B cell (primary cell): ENCODE measurements at regions not wholly inside any gene's neighbourhood (a gene's known extent, or its start where the extent isn't known, plus 50 kb on each side); places are given as distances from the start of the nearest gene placed in this dataset.

Source experiments
- ATAC-seq: fragments of 200-7000 bp; cut with Tn5 transposase; one replicate; pipeline ENCODE4 v1.10.0; 2021; ENCODE audit warnings: low read depth, mild to moderate bottlenecking, moderate number of reproducible peaks, moderate library complexity
- CTCF ChIA-PET: fragments of 350-600 bp; sonication (Branson Sonifier 250); formaldehyde crosslinking; loops from one replicate; lab custom pipeline; 2021; ENCODE audit warnings: antibody characterized with exemption, inconsistent platforms; lab: Charles Lee
- POLR2A ChIA-PET: fragments of 350-600 bp; sonication (Branson Sonifier 250); formaldehyde crosslinking; loops from one replicate; lab custom pipeline; 2021; ENCODE audit warnings: antibody characterized with exemption; lab: Charles Lee
- DNase-seq: peaks from one replicate; pipeline ENCODE4 v3.0.0; 2013
- H2AFZ ChIP-seq: 2 replicates; pipeline ENCODE4 v1.6.1; 2012; ENCODE audit warnings: mild to moderate bottlenecking, low read depth, low read length; ENCODE audit not compliant: insufficient read depth, poor library complexity, severe bottlenecking
- H3K27ac ChIP-seq, 2 donors: 1 replicate in 1 of 2; 2 replicates in 1 of 2; pipeline ENCODE4 v1.5.1; 2012 to 2013; ENCODE audit warnings: low read length in 2 of 2, mild to moderate bottlenecking in 2 of 2, moderate library complexity in 1 of 2
- H3K27me3 ChIP-seq, 4 experiments: fragments of 200-600 bp in 1 of 4; sonication (generic) in 1 of 4; replicated peaks in 1 of 4; 1 replicate in 2 of 4; 2 replicates in 2 of 4; pipeline versions ENCODE4 v1.6.1 to v1.7.0; 2013 to 2016; ENCODE audit warnings: low read length in 3 of 4, mild to moderate bottlenecking in 2 of 4, mixed read lengths in 1 of 4, moderate library complexity in 1 of 4; ENCODE audit not compliant: insufficient read depth in 4 of 4, control insufficient read depth in 3 of 4; ENCODE audit errors: control extremely low read depth in 1 of 4
- H3K36me3 ChIP-seq, 2 experiments: replicated peaks in 1 of 2; 1 replicate in 1 of 2; 2 replicates in 1 of 2; pipeline versions ENCODE4 v1.6.1 to v1.7.1; 2013; ENCODE audit warnings: low read length in 1 of 2; ENCODE audit not compliant: insufficient read depth in 2 of 2, control insufficient read depth in 1 of 2; ENCODE audit errors: control extremely low read depth in 1 of 2, extremely low read depth in 1 of 2
- H3K4me1 ChIP-seq, 2 donors: fragments of 200-600 bp in 1 of 2; sonication (generic) in 1 of 2; 1 replicate in 1 of 2; 2 replicates in 1 of 2; pipeline versions ENCODE4 v1.5.1 to v1.6.1; 2013 to 2017; ENCODE audit warnings: low read length in 2 of 2; ENCODE audit not compliant: control insufficient read depth in 2 of 2, insufficient read depth in 2 of 2
- H3K4me2 ChIP-seq: replicated peaks from 2 replicates; pipeline ENCODE3; 2012; ENCODE audit warnings: mild to moderate bottlenecking, low read depth, low read length; ENCODE audit not compliant: poor library complexity, severe bottlenecking
- H3K4me3 ChIP-seq, 5 experiments: fragments of 200-600 bp in 1 of 5; sonication (generic) in 1 of 5; 1 replicate in 3 of 5; 2 replicates in 2 of 5; pipeline versions ENCODE4 v1.5.1 to v1.7.0; 2011 to 2016; ENCODE audit warnings: low read length in 4 of 5, mild to moderate bottlenecking in 4 of 5, low read depth in 2 of 5, control low read depth in 1 of 5, moderate library complexity in 1 of 5; ENCODE audit not compliant: insufficient read depth in 1 of 5; ENCODE audit errors: control extremely low read depth in 1 of 5, extremely low read depth in 1 of 5
- H3K79me2 ChIP-seq: fragments of 200-600 bp; sonication (generic); one replicate; pipeline ENCODE4 v1.6.0; 2016; ENCODE audit warnings: low read length; ENCODE audit not compliant: control insufficient read depth, insufficient read depth
- H3K9ac ChIP-seq: fragments of 200-600 bp; sonication (generic); 2 replicates; pipeline ENCODE4 v1.6.1; 2017; ENCODE audit warnings: mild to moderate bottlenecking, low read length, moderate library complexity
- H3K9me3 ChIP-seq, 3 donors: one replicate each; pipeline versions ENCODE4 v1.6.1 to v1.7.1; 2013; ENCODE audit warnings: low read length in 2 of 3; ENCODE audit not compliant: control insufficient read depth in 2 of 3, insufficient read depth in 1 of 3; ENCODE audit errors: control extremely low read depth in 1 of 3
- H4K20me1 ChIP-seq: 2 replicates; pipeline ENCODE4 v1.6.0; 2012; ENCODE audit warnings: mild to moderate bottlenecking, low read length; ENCODE audit not compliant: insufficient read depth, control insufficient read depth, poor library complexity, severe bottlenecking
- H3K27ac Mint-ChIP-seq: one replicate; pipeline ENCODE4 v1.8.0; 2021; ENCODE audit warnings: mixed read lengths
- H3K27me3 Mint-ChIP-seq: one replicate; pipeline ENCODE4 v1.8.0; 2021; ENCODE audit warnings: mixed read lengths
- H3K4me1 Mint-ChIP-seq: one replicate; pipeline ENCODE4 v1.8.0; 2021; ENCODE audit warnings: mixed read lengths
- H3K4me3 Mint-ChIP-seq: one replicate; pipeline ENCODE4 v1.8.0; 2021; ENCODE audit warnings: mixed read lengths
- H3K9me3 Mint-ChIP-seq: one replicate; pipeline ENCODE4 v1.8.0; 2022; ENCODE audit warnings: mixed read lengths; ENCODE audit not compliant: insufficient read depth
- CTCF ChIP-seq: fragments of 200-600 bp; IDR thresholded peaks from one replicate; pipeline ENCODE4 v1.8.0; 2022; ENCODE audit warnings: antibody characterized with exemption, mild to moderate bottlenecking
- EZH2 ChIP-seq: IDR thresholded peaks from 2 replicates; pipeline ENCODE4 v1.6.1; 2012; ENCODE audit warnings: borderline replicate concordance, low read depth, mild to moderate bottlenecking, moderate library complexity, low read length; ENCODE audit not compliant: insufficient read depth, poor library complexity, severe bottlenecking
- WGBS: methylation state at CpG from one replicate; pipeline ENCODE4 v1.1.5; 2013; ENCODE audit warnings: missing lambda C conversion rate; ENCODE audit not compliant: insufficient coverage; 5-methylcytosine and 5-hydroxymethylcytosine counted together
- intact Hi-C: fragments of 100-400 bp; cut with micrococcal nuclease; formaldehyde crosslinking; loops from one replicate; pipeline ENCODE4 v1.10.0; 2022

DNA sequence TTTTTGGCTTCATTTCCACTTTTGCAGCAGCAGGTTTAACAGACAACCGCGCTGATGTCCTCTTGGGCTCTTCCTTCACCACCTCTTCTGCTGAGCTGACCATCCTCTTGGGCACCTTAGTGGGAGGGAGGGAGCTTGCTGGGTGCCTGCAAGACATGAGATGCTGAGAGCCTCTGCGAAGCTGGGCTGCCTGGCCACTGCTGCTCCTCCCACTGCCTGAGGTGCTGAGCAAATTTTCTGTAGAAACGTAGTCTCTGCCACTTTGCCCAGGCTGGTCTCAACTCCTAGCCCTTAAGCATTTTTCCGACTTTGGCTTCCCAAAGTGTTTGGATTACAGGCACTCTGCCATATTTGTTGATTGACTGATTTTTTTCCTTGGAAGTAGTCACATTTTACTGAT lies 422.2 kb upstream of the MC4R start:
- H3K79me2 ChIP-seq, result no peaks in the 10 kb centered on the region
- H3K9ac ChIP-seq, result no peak overlapping the region
- no peaks in the 10 kb centered on the region for H3K36me3 ChIP-seq
- ChIA-PET CTCF (no interaction called here), POLR2A (no interaction called here)
- H4K20me1 ChIP-seq, result no peaks in the 10 kb centered on the region
- Mint-ChIP-seq H3K4me3 (no peak overlapping the region), H3K9me3 (peaks cover 3% of the 10 kb centered on the region), H3K4me1 (no peaks in the 10 kb centered on the region), H3K27ac (no peak overlapping the region), H3K27me3 (no peaks in the 10 kb centered on the region)
- H3K4me3 ChIP-seq, result no peak overlapping the region
- no peak overlapping the region for H2AFZ ChIP-seq
- no peak for DNase-seq
- intact Hi-C loops, result no loop called here
- H3K9me3 ChIP-seq, result peaks cover 0 to 4% (median 0%) of the 10 kb centered on the region in 3 donors
- H3K27me3 ChIP-seq, result no peaks in the 10 kb centered on the region
- TF ChIP-seq EZH2 (no peak), CTCF (no peak)
- WGBS, result 88% methylated on average over 3 of the region's 5 CpGs
- no peaks in the 10 kb centered on the region for H3K4me1 ChIP-seq
- H3K27ac ChIP-seq, result no peak overlapping the region
- no peak for ATAC-seq
- no peak overlapping the region for H3K4me2 ChIP-seq

DNA sequence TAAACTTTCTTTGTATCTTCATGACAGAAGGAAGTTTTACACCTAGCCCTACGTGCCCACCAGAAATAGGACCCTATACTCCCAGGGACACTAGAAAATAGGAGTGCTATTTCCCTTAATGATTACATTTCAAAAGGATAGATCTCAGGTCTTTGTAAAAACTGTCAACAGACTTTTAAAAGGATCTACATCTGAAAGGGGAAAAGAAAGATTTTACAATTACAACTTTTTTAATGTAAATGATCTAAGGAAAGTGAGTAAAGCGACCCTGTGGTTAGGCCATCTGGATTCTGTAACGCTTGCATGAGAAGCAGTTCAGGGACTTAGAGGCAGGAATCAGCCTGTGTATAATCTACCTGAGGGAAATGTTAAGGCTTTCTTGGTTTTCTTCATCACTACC lies 431.8 kb upstream of the MC4R start:
- peaks cover 6% of the 10 kb centered on the region for H3K9me3 Mint-ChIP-seq
- ChIA-PET CTCF (no interaction called here), POLR2A (no interaction called here)
- no peak overlapping the region for H3K4me2 ChIP-seq
- H3K27me3 Mint-ChIP-seq, result no peaks in the 10 kb centered on the region
- no peak overlapping the region for H2AFZ ChIP-seq
- WGBS, result no CpG with 5 or more reads among the region's 3 CpGs
- H3K79me2 ChIP-seq, result no peaks in the 10 kb centered on the region
- no peaks in the 10 kb centered on the region for H4K20me1 ChIP-seq
- H3K4me3 ChIP-seq, result no peak overlapping the region
- H3K9me3 ChIP-seq, result no peaks in the 10 kb centered on the region
- no peak overlapping the region for H3K9ac ChIP-seq
- H3K4me3 Mint-ChIP-seq, result no peak overlapping the region
- TF ChIP-seq EZH2, result no peak
- no peaks in the 10 kb centered on the region for H3K4me1 ChIP-seq
- no peak for DNase-seq
- intact Hi-C loops, result no loop called here
- no peaks in the 10 kb centered on the region for H3K36me3 ChIP-seq
- H3K27ac ChIP-seq, result no peak overlapping the region
- H3K4me1 Mint-ChIP-seq, result no peaks in the 10 kb centered on the region
- no peak for ATAC-seq
- no peak overlapping the region for H3K27ac Mint-ChIP-seq
- no peaks in the 10 kb centered on the region for H3K27me3 ChIP-seq
